ENCODE measurements at regions not wholly inside any gene's neighbourhood (a gene's known extent, or its start where the extent isn't known, plus 50 kb on each side); places are given as distances from the start of the nearest gene placed in this dataset.

GRCh38 chr5:119808024-119808423 is 178.7 kb downstream of the FAM170A start:
- TF ChIP-seq, protein P1, sequence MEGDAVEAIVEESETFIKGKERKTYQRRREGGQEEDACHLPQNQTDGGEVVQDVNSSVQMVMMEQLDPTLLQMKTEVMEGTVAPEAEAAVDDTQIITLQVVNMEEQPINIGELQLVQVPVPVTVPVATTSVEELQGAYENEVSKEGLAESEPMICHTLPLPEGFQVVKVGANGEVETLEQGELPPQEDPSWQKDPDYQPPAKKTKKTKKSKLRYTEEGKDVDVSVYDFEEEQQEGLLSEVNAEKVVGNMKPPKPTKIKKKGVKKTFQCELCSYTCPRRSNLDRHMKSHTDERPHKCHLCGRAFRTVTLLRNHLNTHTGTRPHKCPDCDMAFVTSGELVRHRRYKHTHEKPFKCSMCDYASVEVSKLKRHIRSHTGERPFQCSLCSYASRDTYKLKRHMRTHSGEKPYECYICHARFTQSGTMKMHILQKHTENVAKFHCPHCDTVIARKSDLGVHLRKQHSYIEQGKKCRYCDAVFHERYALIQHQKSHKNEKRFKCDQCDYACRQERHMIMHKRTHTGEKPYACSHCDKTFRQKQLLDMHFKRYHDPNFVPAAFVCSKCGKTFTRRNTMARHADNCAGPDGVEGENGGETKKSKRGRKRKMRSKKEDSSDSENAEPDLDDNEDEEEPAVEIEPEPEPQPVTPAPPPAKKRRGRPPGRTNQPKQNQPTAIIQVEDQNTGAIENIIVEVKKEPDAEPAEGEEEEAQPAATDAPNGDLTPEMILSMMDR (IDR thresholded peaks at IDR 0.05), result no peak
- TF ChIP-seq POLR2A (IDR thresholded peaks at IDR 0.05), result no peak
